Loucy (cell line): ENCODE measurements at regions not wholly inside any gene's neighbourhood (a gene's known extent, or its start where the extent isn't known, plus 50 kb on each side); places are given as distances from the start of the nearest gene placed in this dataset.

Experiments
- H2AFZ ChIP-seq: fragments of 200-600 bp; sonication (generic); 2 replicates; pipeline ENCODE4 v1.6.0; 2016; ENCODE audit warnings: antibody characterized with exemption, mild to moderate bottlenecking, low read length, moderate library complexity
- H3F3A ChIP-seq: fragments of 200-600 bp; 2 replicates; pipeline ENCODE4 v1.6.0; 2016; ENCODE audit warnings: antibody characterized with exemption, low read depth, mild to moderate bottlenecking
- H3K27me3 ChIP-seq: fragments of 200-600 bp; sonication (generic); 2 replicates; pipeline ENCODE4 v1.6.1; 2014; ENCODE audit warnings: low read length, mild to moderate bottlenecking; ENCODE audit not compliant: insufficient read depth, poor library complexity, severe bottlenecking
- H3K36me3 ChIP-seq: fragments of 200-600 bp; sonication (generic); 2 replicates; pipeline ENCODE4 v1.6.1; 2016; ENCODE audit warnings: low read length; ENCODE audit not compliant: insufficient read depth
- H3K4me1 ChIP-seq: fragments of 200-600 bp; sonication (generic); 2 replicates; pipeline ENCODE4 v1.5.1; 2014; ENCODE audit warnings: low read length, mild to moderate bottlenecking; ENCODE audit not compliant: insufficient read depth, poor library complexity, severe bottlenecking
- H3K4me2 ChIP-seq: fragments of 200-600 bp; sonication (generic); 2 replicates; pipeline ENCODE4 v1.6.0; 2014; ENCODE audit warnings: antibody characterized with exemption, low read length, low read depth, mild to moderate bottlenecking; ENCODE audit not compliant: poor library complexity, severe bottlenecking
- H3K4me3 ChIP-seq: fragments of 200-600 bp; sonication (generic); 2 replicates; pipeline ENCODE4 v1.5.1; 2014; ENCODE audit warnings: low read length, mild to moderate bottlenecking, mixed read lengths; ENCODE audit not compliant: poor library complexity, severe bottlenecking
- H3K79me2 ChIP-seq: fragments of 200-600 bp; sonication (generic); 2 replicates; pipeline ENCODE4 v1.6.1; 2014; ENCODE audit warnings: low read length; ENCODE audit not compliant: insufficient read depth
- H3K9ac ChIP-seq: fragments of 200-600 bp; sonication (generic); 2 replicates; pipeline ENCODE4 v1.6.0; 2014; ENCODE audit warnings: mild to moderate bottlenecking, low read depth, low read length, moderate library complexity; ENCODE audit not compliant: poor library complexity, severe bottlenecking
- H3K9me2 ChIP-seq: fragments of 200-600 bp; sonication (generic); replicated peaks from 2 replicates; pipeline ENCODE4 v1.6.1; 2016; ENCODE audit warnings: low read depth, low read length, mixed read lengths
- H3K9me3 ChIP-seq: fragments of 200-600 bp; sonication (generic); 2 replicates; pipeline ENCODE4 v1.6.1; 2014; ENCODE audit warnings: mild to moderate bottlenecking, antibody characterized with exemption, low read length, low read depth; ENCODE audit not compliant: insufficient read depth
- H4K20me1 ChIP-seq: fragments of 200-600 bp; sonication (generic); 2 replicates; pipeline ENCODE4 v1.6.0; 2014; ENCODE audit warnings: antibody characterized with exemption, low read length, mild to moderate bottlenecking; ENCODE audit not compliant: insufficient read depth, poor library complexity, severe bottlenecking
- CTCF ChIP-seq: fragments of 200-600 bp; sonication (generic); conservative IDR thresholded peaks from 2 replicates; pipeline ENCODE4 v1.5.1; 2014; ENCODE audit warnings: mild to moderate bottlenecking, antibody characterized with exemption, low read length
- EZH2phosphoT487 ChIP-seq: fragments of 200-600 bp; IDR thresholded peaks from 2 replicates; pipeline ENCODE4 v1.6.1; 2018; ENCODE audit warnings: antibody characterized with exemption, mild to moderate bottlenecking, moderate library complexity, borderline replicate concordance

- Histone ChIP-seq H3F3A (no peaks in the 10 kb centered on the region), H3K9ac (no peak overlapping the region), H3K4me3 (no peak overlapping the region), H3K36me3 (no peaks in the 10 kb centered on the region), H3K9me2 (no peaks in the 10 kb centered on the region), H2AFZ (no peak overlapping the region), H3K4me1 (no peaks in the 10 kb centered on the region), H3K27me3 (no peaks in the 10 kb centered on the region), H3K79me2 (no peaks in the 10 kb centered on the region), H4K20me1 (no peaks in the 10 kb centered on the region), H3K9me3 (no peaks in the 10 kb centered on the region), H3K4me2 (no peak overlapping the region)
- TF ChIP-seq CTCF (no peak), EZH2phosphoT487 (no peak)
These were observed 137.0 kb downstream of the PRDM13 start for GRCh38 chr6:99743647-99744046.

GRCh38 chr6:99745651-99746050 lies 139.0 kb downstream of the PRDM13 start:
- Histone ChIP-seq H3K4me2 (no peak overlapping the region), H3K9me2 (no peaks in the 10 kb centered on the region), H3K4me1 (no peaks in the 10 kb centered on the region), H3K9me3 (no peaks in the 10 kb centered on the region), H2AFZ (no peak overlapping the region; the same call in 1 of the 2 replicates), H3K79me2 (no peaks in the 10 kb centered on the region), H3K9ac (no peak overlapping the region), H3K36me3 (no peaks in the 10 kb centered on the region), H4K20me1 (no peaks in the 10 kb centered on the region), H3F3A (no peaks in the 10 kb centered on the region), H3K27me3 (no peaks in the 10 kb centered on the region), H3K4me3 (no peak overlapping the region)
- no peak for TF ChIP-seq EZH2phosphoT487
- TF ChIP-seq CTCF, result no peak

- no peaks in the 10 kb centered on the region for H3K9me3 ChIP-seq
- no peak overlapping the region for H3K4me2 ChIP-seq
- no peaks in the 10 kb centered on the region for H3K36me3 ChIP-seq
- peak; percentile 86 for TF ChIP-seq CTCF
- no peak for TF ChIP-seq EZH2phosphoT487
- no peaks in the 10 kb centered on the region for H3F3A ChIP-seq
- no peak overlapping the region for H3K9ac ChIP-seq
- no peaks in the 10 kb centered on the region for H3K27me3 ChIP-seq
- H2AFZ ChIP-seq, result no peak overlapping the region
- H4K20me1 ChIP-seq, result no peaks in the 10 kb centered on the region
- no peaks in the 10 kb centered on the region for H3K9me2 ChIP-seq
- H3K4me3 ChIP-seq, result no peak overlapping the region
- no peaks in the 10 kb centered on the region for H3K4me1 ChIP-seq
- no peaks in the 10 kb centered on the region for H3K79me2 ChIP-seq
These were observed 139.7 kb downstream of the PRDM13 start for GRCh38 chr6:99746261-99746895.
